Keratinocyte (primary cell): ENCODE measurements at regions not wholly inside any gene's neighbourhood (a gene's known extent, or its start where the extent isn't known, plus 50 kb on each side); places are given as distances from the start of the nearest gene placed in this dataset.

Source experiments
- EZH2 ChIP-seq: IDR thresholded peaks from one replicate; pipeline ENCODE4 v1.6.1; 2012; ENCODE audit warnings: inconsistent platforms, mild to moderate bottlenecking, low read length, moderate library complexity
- TF ChIP-seq, protein P1 (sequence below), 3 experiments: IDR thresholded peaks in 1 of 3; conservative IDR thresholded peaks in 1 of 3; optimal IDR thresholded peaks in 1 of 3; 2 replicates in 2 of 3; 3 replicates in 1 of 3; pipeline versions ENCODE3 to v1.5.1; 2011; ENCODE audit warnings: low read length in 3 of 3, mild to moderate bottlenecking in 3 of 3, moderate library complexity in 2 of 3, control low read depth in 1 of 3, inconsistent platforms in 1 of 3; ENCODE audit not compliant: insufficient read depth in 2 of 3; ENCODE audit errors: extremely low read depth in 1 of 3

DNA sequence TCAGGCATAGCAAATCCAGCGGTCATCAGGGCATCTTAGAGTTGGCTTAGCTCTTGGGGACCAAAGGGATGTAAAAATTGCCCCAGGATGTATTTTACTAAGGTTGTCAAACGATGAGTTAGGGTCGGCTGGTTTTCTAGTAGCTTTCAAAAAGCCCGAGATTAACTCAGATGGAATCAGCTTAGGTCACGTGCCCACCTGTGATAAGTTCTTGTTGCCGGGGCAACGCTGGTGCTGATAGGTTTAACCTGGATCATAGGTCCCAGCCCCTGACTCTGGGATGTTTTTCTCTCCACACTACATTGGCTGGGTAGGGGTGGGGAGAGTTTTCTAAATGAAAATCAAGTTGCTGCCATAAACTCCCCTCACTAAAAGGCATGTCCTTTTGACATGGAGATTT, 257.3 kb upstream of the SULF2 start:
- TF ChIP-seq, protein P1, sequence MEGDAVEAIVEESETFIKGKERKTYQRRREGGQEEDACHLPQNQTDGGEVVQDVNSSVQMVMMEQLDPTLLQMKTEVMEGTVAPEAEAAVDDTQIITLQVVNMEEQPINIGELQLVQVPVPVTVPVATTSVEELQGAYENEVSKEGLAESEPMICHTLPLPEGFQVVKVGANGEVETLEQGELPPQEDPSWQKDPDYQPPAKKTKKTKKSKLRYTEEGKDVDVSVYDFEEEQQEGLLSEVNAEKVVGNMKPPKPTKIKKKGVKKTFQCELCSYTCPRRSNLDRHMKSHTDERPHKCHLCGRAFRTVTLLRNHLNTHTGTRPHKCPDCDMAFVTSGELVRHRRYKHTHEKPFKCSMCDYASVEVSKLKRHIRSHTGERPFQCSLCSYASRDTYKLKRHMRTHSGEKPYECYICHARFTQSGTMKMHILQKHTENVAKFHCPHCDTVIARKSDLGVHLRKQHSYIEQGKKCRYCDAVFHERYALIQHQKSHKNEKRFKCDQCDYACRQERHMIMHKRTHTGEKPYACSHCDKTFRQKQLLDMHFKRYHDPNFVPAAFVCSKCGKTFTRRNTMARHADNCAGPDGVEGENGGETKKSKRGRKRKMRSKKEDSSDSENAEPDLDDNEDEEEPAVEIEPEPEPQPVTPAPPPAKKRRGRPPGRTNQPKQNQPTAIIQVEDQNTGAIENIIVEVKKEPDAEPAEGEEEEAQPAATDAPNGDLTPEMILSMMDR (optimal IDR thresholded peaks at IDR 0.05 in 1 of 3, IDR thresholded peaks at IDR 0.05 in 1 of 3, conservative IDR thresholded peaks at IDR 0.05 in 1 of 3; ENCODE audit: extremely low read depth in 1 of 3, insufficient read depth in 2 of 3, low read length in 3 of 3): no peak
- TF ChIP-seq EZH2: no peak
